ENCODE measurements at regions not wholly inside any gene's neighbourhood (a gene's known extent, or its start where the extent isn't known, plus 50 kb on each side); places are given as distances from the start of the nearest gene placed in this dataset.
"Not testable (repeated sequence)": the region's sequence is repeated elsewhere in the genome, so short reads cannot be mapped to it uniquely, and the experiment has no call there.

DNA sequence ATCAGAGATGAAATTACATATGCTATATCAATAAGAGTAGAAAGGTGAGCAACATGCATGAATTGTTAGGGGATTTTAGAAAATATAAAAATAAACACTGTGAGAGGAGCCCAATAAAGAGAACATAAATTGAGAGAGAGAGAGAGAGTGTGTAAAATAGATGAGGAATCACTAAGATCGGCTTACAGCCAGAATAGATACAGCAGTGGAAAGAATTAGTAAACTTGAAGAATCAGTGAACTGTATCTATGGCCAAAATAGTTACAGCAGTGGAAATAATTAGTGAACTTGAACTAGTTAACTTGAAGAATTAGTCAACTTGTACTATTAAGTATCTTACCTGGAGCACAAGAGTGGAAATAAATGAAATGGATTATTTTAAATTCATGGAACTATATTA, 284.3 kb upstream of the RAI14 start:
- H3K27me3 ChIP-seq (ENCODE audit: control insufficient read depth, insufficient read depth, low read length); H3K36me3 ChIP-seq (ENCODE audit: control insufficient read depth, insufficient read depth, low read length); H3K4me3 ChIP-seq (ENCODE audit: low read depth, low read length); POLR2A ChIA-PET; DNase-seq (ENCODE audit: low read depth); CTCF ChIA-PET: not testable (repeated sequence)

DNA sequence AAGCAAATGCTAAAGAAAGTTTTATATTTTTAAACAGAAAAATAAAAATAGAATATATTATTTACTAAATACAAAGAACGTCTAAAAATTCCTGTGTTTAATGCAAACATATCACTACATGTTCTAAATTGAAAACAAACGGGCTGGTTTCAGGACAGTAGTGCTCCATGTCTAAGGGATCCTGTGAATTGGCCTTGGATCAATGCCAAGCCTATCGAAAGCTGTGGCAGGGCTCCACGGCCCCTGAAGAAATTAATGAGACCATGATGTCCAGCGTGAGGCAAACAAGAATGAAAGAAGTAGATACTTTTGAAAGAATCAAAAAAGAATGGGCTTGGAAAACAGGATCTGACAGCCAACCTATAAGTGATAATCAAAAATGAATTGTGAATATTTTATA, 283.4 kb upstream of the RAI14 start:
- POLR2A ChIA-PET; DNase-seq (ENCODE audit: low read depth); H3K36me3 ChIP-seq (ENCODE audit: control insufficient read depth, insufficient read depth, low read length); H3K27me3 ChIP-seq (ENCODE audit: control insufficient read depth, insufficient read depth, low read length); H3K4me3 ChIP-seq (ENCODE audit: low read depth, low read length); CTCF ChIA-PET: not testable (repeated sequence)

GRCh38 chr5:34377651-34378050, 278.5 kb upstream of the RAI14 start:
- CTCF ChIA-PET; H3K27me3 ChIP-seq (ENCODE audit: control insufficient read depth, insufficient read depth, low read length); H3K4me3 ChIP-seq (ENCODE audit: low read depth, low read length); H3K36me3 ChIP-seq (ENCODE audit: control insufficient read depth, insufficient read depth, low read length); POLR2A ChIA-PET: not testable (repeated sequence)
- DNase-seq (ENCODE audit: low read depth) = peak; percentile 0

- CTCF ChIA-PET; H3K4me3 ChIP-seq (ENCODE audit: low read depth, low read length); POLR2A ChIA-PET; DNase-seq (ENCODE audit: low read depth); H3K36me3 ChIP-seq (ENCODE audit: control insufficient read depth, insufficient read depth, low read length); H3K27me3 ChIP-seq (ENCODE audit: control insufficient read depth, insufficient read depth, low read length): not testable (repeated sequence)
Measured at GRCh38 chr5:34378498-34378897, 277.6 kb upstream of the RAI14 start.

GRCh38 chr5:34388754-34389153, 267.4 kb upstream of the RAI14 start:
- POLR2A ChIA-PET; H3K4me3 ChIP-seq (ENCODE audit: low read depth, low read length); DNase-seq (ENCODE audit: low read depth); CTCF ChIA-PET; H3K36me3 ChIP-seq (ENCODE audit: control insufficient read depth, insufficient read depth, low read length); H3K27me3 ChIP-seq (ENCODE audit: control insufficient read depth, insufficient read depth, low read length): not testable (repeated sequence)

- Histone ChIP-seq H3K27me3 (ENCODE audit: control insufficient read depth, insufficient read depth, low read length) (no peaks in the 10 kb centered on the region), H3K4me3 (ENCODE audit: low read depth, low read length) (no peak overlapping the region), H3K36me3 (ENCODE audit: control insufficient read depth, insufficient read depth, low read length) (no peaks in the 10 kb centered on the region)
- DNase-seq (ENCODE audit: low read depth) = no peak
- TF ChIP-seq, protein P1, sequence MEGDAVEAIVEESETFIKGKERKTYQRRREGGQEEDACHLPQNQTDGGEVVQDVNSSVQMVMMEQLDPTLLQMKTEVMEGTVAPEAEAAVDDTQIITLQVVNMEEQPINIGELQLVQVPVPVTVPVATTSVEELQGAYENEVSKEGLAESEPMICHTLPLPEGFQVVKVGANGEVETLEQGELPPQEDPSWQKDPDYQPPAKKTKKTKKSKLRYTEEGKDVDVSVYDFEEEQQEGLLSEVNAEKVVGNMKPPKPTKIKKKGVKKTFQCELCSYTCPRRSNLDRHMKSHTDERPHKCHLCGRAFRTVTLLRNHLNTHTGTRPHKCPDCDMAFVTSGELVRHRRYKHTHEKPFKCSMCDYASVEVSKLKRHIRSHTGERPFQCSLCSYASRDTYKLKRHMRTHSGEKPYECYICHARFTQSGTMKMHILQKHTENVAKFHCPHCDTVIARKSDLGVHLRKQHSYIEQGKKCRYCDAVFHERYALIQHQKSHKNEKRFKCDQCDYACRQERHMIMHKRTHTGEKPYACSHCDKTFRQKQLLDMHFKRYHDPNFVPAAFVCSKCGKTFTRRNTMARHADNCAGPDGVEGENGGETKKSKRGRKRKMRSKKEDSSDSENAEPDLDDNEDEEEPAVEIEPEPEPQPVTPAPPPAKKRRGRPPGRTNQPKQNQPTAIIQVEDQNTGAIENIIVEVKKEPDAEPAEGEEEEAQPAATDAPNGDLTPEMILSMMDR (IDR thresholded peaks at IDR 0.05; ENCODE audit: insufficient read depth, low read depth, low read length) = no peak
- POLR2A ChIA-PET = no interaction called here
- CTCF ChIA-PET = no interaction called here
Measured at GRCh38 chr5:34409373-34409772, 246.8 kb upstream of the RAI14 start.

GRCh38 chr5:34410411-34411139, 245.6 kb upstream of the RAI14 start:
- POLR2A ChIA-PET = no interaction called here
- H3K4me3 ChIP-seq (ENCODE audit: low read depth, low read length) = no peak overlapping the region
- H3K27me3 ChIP-seq (ENCODE audit: control insufficient read depth, insufficient read depth, low read length) = no peaks in the 10 kb centered on the region
- CTCF ChIA-PET = no interaction called here
- TF ChIP-seq, protein P1 (IDR thresholded peaks at IDR 0.05; ENCODE audit: insufficient read depth, low read depth, low read length) = no peak
- DNase-seq (ENCODE audit: low read depth) = peak; percentile 35
- H3K36me3 ChIP-seq (ENCODE audit: control insufficient read depth, insufficient read depth, low read length) = no peaks in the 10 kb centered on the region

All from BJ (cell line).